AG10803 (cell line): ENCODE measurements at regions not wholly inside any gene's neighbourhood (a gene's known extent, or its start where the extent isn't known, plus 50 kb on each side); places are given as distances from the start of the nearest gene placed in this dataset.
"Not testable (repeated sequence)": the region's sequence is repeated elsewhere in the genome, so short reads cannot be mapped to it uniquely, and the experiment has no call there.

ENCODE experiments used
- DNase-seq: peaks from one replicate; pipeline ENCODE4 v3.0.0; 2010; ENCODE audit warnings: low read depth
- H3K4me3 ChIP-seq: 2 replicates; pipeline ENCODE4 v1.5.1; 2011; ENCODE audit warnings: mild to moderate bottlenecking, low read length, control low read depth
- CTCF ChIP-seq: conservative IDR thresholded peaks from 2 replicates; pipeline ENCODE4 v1.5.1; 2011; ENCODE audit warnings: mild to moderate bottlenecking, low read length, control low read depth, inconsistent platforms

- H3K4me3 ChIP-seq, result no peak overlapping the region
- no peak for TF ChIP-seq CTCF
- peak; percentile 9 for DNase-seq
Measured at GRCh38 chr1:65539266-65540131, 119.0 kb downstream of the LEPR start.

- TF ChIP-seq CTCF, result no peak
- DNase-seq, result no peak
- H3K4me3 ChIP-seq, result no peak overlapping the region
Measured at GRCh38 chr1:65541161-65541560, 120.7 kb downstream of the LEPR start.

- no peak for TF ChIP-seq CTCF
- DNase-seq, result no peak
- no peak overlapping the region for H3K4me3 ChIP-seq
Measured at GRCh38 chr1:65541865-65542264, 121.4 kb downstream of the LEPR start.

- not testable (repeated sequence) for H3K4me3 ChIP-seq, DNase-seq
Measured at GRCh38 chr1:65542592-65542991, 122.1 kb downstream of the LEPR start.

- not testable (repeated sequence) for H3K4me3 ChIP-seq, DNase-seq
Measured at GRCh38 chr1:65550306-65551010, 130.0 kb downstream of the LEPR start.

GRCh38 chr1:65552484-65552883 lies 132.0 kb downstream of the LEPR start:
- not testable (repeated sequence) for DNase-seq, H3K4me3 ChIP-seq

GRCh38 chr1:65554086-65554764 lies 133.8 kb downstream of the LEPR start:
- not testable (repeated sequence) for DNase-seq, H3K4me3 ChIP-seq

GRCh38 chr1:65554829-65555228 lies 134.4 kb downstream of the LEPR start:
- no peak overlapping the region for H3K4me3 ChIP-seq
- DNase-seq, result no peak
- no peak for TF ChIP-seq CTCF

- no peak overlapping the region for H3K4me3 ChIP-seq
- DNase-seq, result peak; percentile 20
- TF ChIP-seq CTCF, result no peak
Measured at GRCh38 chr1:65558215-65558614, 137.7 kb downstream of the LEPR start.
